ENCODE measurements at regions not wholly inside any gene's neighbourhood (a gene's known extent, or its start where the extent isn't known, plus 50 kb on each side); places are given as distances from the start of the nearest gene placed in this dataset.

DNA sequence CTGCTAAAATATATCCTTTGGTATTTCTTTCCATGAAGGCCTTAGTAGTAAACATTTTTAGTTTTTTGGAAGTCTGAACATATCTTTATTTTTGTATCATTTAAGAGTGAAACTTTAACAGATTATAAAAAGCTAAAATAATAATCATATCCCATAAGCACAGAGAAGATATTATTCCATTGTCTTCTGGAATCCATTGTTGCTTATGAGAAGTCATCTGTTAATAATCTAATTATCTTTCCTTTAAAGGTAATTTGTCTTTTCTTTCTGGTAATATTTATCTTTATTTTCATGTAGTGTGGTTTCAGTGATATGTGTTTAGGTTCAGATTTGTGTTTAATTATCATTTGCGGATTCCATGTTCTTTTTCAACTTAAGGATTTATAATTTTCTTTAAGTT is 261.7 kb downstream of the MSRB3 start:
- TF ChIP-seq, protein P1, sequence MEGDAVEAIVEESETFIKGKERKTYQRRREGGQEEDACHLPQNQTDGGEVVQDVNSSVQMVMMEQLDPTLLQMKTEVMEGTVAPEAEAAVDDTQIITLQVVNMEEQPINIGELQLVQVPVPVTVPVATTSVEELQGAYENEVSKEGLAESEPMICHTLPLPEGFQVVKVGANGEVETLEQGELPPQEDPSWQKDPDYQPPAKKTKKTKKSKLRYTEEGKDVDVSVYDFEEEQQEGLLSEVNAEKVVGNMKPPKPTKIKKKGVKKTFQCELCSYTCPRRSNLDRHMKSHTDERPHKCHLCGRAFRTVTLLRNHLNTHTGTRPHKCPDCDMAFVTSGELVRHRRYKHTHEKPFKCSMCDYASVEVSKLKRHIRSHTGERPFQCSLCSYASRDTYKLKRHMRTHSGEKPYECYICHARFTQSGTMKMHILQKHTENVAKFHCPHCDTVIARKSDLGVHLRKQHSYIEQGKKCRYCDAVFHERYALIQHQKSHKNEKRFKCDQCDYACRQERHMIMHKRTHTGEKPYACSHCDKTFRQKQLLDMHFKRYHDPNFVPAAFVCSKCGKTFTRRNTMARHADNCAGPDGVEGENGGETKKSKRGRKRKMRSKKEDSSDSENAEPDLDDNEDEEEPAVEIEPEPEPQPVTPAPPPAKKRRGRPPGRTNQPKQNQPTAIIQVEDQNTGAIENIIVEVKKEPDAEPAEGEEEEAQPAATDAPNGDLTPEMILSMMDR (IDR thresholded peaks at IDR 0.05) = no peak
- TF ChIP-seq POLR2A (IDR thresholded peaks at IDR 0.05) = no peak
